Activated CD8-positive, alpha-beta memory T cell treated with anti-CD3 and anti-CD28 coated beads, Interleukin-2, amount 50 U/mL, for 48 hours (primary cell): ENCODE measurements at regions not wholly inside any gene's neighbourhood (a gene's known extent, or its start where the extent isn't known, plus 50 kb on each side); places are given as distances from the start of the nearest gene placed in this dataset.
A peak's percentile ranks its signal among the peaks of the same experiment; 100 is the strongest.

Source experiments
- DNase-seq: peaks from one replicate; pipeline ENCODE4 v3.0.0-alpha.2; 2020

DNA sequence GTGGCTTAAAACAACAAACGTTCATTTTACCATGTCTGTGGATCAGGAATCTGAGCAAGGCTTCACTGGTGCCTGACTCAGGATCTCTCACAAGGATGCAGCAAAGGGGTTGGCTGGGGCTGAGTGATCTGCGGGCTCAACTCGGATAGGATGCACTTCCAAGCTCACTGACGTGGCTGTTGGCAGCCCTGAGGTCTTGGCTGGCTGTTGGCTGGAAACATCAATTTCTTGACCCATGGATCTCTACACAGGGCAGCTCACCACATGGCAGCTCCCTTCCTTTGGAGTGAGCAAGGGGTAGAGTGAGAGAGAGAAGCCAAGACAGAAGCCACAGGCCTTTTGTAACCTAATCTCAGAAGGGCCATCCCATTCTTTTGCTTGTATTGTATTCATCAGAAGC is 202.1 kb downstream of the NXNL2 start:
- DNase-seq: no peak

DNA sequence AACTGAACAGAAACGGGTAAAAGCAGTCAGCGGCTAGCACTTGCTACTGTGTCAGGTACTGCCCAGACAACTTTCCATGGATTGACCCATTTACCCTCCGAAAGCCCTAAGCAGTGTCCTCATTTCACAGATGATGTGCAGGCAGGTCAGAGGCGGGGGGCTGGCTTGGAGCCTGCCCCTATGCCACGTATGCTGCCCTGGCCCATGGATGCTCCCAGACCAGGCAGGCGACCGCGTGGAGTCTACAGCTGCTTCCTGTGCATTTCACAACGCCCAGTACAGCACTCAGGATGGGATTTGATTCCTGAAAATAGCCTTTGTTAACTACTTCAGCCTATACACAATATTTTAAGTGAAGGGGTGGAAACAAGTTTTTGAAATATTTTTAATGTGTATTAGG is 202.9 kb downstream of the NXNL2 start:
- no peak for DNase-seq

DNA sequence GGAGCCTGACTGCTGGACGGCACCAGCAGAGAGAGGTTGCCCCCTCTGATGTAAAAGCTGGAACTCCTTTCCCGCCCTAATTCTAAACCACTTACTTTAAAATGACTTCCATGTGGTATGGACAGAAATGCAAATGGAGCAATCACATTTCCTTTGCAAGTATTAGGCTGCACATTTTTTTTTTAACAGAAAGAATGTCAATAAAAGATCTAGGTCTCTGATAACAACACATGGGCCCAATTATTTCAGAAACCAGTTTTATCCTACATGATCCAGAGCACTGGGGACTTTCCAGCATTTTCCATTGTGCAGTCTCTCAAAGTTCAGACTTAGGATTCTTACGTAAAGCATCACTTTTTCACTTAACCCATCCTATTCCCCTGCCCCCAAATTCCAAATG is 203.7 kb downstream of the NXNL2 start:
- no peak for DNase-seq

DNA sequence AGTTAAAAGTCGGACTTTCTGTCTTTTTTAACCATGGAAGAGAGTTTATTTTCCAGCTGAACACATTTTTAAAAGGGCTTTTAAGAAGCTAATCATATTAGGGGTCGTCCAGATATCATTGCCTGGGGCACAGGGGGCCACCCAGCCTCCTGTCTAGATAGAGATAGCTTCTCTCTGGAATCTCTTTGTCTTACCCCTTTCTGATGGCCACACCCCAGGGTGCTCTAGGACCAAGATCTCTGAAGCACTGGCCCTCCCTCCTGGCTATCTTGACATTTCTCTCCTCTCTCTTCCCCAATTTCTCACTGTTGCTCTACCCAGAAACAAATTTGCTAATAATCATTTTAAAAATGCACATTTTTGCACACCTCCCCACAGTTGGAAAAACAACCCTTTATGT is 204.4 kb downstream of the NXNL2 start:
- no peak for DNase-seq

DNA sequence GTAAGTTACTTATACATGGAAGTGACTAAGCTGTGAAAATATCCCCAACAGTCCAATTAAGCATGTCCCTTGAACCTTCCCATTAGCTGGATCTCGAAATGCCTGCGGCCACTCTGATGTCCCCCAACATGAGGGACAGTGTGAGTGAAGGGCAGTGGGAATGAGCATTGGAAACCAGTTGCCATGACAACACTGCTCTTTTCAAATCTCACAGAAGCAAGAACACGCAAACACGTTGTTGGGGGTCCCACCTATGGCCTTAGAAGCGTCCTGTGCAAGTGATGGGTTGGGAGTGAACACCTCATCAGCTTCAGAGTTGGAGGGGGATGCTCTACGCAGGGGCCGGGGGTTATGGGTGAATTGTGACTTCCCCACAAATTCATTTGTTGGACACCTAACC is 205.9 kb downstream of the NXNL2 start:
- DNase-seq: no peak

DNA sequence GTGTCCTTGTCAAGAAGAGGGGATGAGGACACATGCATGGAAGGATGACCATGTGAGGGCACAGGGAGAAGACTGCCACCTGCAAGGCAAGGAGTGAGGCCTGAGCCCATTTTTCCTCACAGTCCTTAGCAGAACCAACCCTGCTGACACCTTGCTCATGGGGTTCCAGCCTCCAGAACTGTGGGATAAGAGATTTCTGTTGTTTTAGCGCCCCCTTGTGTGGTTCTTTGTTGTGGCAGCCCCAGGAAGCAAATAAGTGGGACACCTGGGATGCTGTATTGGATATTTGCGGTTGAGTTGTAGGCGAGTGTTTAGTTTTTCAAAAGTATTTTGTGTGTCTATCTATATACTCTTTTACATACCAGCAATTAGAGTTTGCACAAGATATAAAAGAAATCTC is 206.4 kb downstream of the NXNL2 start:
- DNase-seq: peak; percentile 57

DNA sequence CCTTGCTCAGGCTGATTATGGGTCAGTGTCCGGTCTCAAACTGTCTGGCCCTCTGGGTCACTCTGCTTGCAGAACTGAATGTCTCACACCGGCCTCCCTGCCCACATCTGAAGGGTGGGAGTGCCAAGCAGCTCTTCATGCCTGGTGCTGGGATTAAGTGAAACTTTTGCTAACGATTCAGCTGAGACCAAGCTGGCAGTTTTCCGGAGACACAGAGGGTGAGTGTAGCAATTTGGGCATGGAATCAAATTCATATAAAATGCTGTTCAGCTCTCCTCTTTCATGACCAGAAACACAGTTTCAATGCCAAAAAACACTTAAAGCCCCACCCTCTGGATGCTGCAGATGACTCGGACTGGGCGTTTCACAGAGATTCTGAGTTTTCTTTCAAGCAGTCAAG is 207.5 kb downstream of the NXNL2 start:
- DNase-seq: no peak

DNA sequence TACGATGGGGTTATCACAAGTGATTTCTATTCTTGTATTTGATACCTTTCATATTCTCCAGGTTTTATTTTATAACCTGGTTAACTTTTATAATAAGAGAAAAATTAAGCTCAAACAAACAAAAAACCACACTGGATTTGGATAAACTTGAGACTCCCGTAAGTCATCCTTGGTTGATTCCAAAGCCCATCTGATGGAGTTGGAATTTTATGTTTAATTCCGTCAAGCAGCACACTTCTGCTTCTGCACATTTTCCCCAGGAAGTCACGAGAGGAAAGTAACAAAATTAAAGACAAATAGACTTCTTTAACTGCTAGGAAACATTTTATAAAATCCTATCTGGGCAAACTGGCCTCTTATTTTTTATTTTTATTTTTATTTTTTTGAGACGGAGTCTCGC is 207.9 kb downstream of the NXNL2 start:
- DNase-seq: no peak

DNA sequence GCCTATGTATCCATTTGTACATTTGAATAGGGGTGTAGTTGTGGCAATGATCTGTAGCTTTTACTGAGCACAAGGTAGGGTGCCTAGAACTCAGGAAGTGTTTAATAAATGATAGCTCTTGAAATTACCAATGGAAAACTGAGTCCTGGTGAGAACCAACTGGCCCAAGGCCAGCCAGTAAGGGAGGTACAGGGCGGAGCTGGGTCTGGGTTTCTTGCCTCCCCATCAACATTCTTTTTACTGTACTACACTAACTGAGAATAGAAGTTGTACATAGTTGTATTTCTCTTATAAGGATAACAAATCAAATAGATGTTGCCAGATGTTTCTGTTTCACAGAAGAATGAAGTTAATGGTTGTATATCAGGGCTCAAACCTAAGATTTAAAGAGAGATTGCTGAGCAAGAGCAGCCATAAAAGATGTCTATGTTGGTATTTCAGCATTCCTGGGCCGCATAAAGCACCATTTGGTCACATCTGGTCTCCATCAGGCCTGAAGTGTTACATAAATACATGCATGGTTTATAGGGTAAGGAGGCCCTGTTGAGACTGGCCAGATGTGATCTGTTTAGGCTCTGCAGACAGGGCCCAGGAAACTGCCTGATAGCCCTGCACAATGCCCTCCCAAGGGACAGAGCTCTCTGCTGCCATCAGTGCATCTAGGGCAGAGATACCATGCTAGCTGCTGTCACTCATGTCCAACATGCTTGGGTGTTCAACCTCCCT is 210.5 kb downstream of the NXNL2 start:
- DNase-seq: no peak

DNA sequence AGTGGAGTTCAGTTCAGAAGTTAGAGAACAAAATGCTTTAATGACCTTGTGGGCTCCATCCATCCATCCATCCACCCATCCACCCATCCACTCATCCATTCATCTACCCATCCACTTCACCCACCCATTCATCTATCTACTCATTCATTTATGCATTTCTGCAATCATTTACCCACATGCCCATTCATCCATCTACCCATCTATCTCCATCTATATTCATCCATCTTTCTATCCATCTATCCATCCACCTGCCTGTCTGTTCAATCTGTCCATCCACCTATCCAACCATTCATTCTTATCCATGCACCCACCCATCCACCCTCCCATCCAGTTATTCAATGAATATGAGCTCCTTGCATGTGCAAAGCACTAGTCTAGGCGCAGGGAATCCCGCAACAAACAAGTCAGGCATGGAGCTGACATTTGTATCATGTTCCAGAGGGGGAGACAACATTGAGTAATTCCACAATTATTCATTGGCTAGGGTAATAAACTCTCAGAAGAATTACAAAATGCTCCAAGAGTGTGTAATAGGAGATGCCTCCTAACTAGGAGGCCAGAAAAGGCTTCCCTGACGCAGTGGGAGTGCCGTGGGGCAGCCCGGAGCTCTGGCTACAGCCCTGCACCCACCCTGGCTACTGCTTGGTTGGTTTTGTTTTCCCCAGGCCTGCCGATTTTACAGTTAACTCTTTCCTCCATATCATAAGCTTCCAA is 211.2 kb downstream of the NXNL2 start:
- DNase-seq: no peak

DNA sequence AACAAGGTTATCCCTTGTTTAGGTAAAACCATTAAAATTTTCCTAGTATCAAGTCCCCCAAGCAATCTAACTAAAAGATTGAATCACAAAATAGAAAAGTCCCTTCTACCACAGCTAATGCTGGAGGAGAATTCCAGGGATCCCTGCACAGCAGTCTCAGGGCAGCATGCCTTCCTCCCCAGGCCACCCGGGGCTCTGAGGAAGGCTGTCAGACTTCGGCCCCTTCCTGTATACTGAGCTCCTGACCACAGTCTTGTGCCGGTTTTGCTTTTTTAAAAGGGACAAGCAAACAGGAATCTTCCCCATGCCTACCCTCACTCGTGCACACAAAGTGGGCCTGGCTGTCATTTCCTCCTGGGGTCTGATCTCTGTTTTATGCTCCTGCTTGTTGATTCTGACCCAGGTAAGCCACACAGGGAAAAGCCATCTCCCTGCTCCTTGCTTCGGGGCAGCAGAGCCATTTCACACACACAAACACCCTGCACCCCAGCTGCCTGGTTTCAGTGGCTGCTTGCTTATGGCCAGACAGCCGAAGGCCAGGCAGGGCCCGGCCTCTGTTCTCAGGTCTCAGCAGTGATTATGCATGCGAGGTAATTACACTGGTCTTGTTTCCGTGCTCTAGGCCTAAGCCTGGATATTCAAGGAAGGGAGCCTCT is 211.9 kb downstream of the NXNL2 start:
- no peak for DNase-seq

DNA sequence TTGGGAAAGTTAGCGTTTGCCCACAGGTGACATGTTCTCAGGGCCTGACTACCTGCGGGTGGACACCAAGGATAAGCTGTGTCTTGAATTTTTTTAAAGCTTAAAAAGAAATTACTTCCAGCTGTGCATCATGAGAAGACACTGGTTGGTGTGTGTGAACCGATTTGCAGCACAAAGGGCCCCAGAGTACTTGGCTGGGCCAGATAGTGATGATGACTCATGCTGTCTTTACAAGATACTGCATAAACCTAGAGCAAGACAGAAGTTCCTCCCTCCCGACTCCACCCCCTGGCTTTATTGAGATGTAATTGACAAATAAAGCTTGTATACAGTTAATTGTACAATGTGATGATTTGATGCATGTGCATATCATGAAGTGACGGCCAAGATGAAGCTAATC is 212.8 kb downstream of the NXNL2 start:
- DNase-seq: no peak

DNA sequence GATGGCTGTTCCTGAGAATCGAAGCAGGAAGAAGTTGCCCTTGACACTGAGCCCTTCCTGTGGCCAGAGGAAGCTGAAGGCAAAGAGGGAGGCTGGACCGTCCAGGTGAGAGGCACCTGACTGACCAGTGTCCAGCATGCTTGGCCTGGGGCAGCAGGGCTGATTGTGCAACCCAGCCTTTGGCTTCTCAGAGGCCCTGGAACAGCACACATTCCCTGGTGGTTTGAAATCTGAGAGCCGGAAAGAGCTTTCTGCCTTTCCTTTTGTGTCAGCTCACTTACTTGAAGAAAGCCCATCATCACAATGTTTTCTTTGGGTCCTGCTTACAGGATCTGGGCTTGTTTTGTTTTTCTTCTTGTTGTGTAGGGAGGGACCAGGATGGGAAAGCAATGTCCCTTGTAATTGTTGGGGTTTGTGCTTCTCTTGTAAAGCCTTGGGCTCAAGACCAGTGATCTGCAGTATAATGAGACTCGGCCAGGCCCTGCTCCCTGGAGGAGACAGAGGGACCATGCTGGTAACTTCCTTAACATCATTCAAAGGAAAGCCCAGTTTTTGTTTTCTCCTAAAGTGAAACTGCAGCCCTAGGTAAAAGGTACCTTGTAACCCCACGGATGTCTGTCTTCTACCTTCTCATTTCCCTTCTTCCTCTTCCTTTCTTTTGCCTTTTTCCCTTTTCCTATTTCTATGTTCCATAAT is 213.7 kb downstream of the NXNL2 start:
- no peak for DNase-seq

DNA sequence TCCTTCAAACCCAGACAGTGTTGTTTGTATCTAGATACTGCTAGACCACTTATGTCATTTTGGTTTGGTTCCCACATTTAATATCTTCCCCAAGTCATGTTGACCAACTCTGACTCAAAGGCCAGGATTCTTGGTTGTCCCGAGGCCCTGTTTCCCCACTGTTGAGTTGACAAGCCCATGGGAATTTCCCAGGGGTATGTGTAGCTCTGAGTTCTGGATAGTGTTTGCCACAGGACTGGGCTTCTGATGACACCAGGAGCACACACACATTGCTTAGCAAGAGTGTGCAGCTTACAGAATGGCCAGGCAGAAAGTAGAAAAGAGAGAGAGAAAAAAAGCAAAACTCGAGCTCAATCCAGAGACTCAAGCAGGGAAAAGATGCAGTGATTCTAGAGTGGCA is 214.4 kb downstream of the NXNL2 start:
- DNase-seq: no peak

DNA sequence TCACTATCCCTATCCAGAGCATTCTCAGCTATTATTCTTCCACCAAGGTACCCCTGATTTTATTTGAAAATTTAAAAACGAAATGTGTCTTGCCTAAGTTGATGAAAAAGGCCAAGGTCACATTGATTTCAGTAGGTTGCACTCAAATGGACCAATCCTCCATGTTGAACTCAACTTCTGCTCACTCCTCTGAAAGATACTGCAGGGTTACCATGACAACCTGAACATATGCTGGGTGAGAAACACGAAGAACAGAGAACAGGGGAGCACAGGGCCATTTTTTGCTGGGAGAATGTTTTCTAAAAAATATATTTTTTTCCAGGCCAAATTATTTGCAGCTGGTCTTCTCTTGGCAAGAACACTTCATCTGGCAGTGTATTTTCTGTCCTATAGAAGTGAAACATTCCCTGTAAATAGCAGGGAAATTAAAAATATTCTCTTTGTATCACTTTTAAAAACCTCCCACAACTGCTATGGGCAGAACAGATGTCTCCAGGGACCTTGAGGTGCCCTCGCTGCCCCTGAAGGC is 215.9 kb downstream of the NXNL2 start:
- no peak for DNase-seq

DNA sequence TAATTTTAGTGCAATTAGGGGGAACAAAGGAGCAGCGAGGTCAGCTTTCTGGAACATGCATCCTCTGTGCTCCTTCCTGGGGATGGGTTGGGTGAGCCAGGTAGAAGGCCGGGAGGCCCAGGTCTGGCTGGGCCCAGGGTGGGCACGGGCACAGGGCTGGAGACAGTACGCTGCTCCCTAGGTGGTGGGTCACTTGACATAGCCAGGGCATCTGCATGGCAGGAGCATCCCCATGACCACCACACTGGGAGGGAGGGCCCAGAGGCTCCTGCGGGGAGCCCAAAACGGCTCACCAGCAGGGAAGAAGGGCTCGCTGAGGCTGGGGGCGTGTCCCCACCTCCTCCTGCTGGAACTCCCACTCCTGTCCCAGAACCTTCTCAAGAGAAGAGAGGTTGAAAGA is 216.8 kb downstream of the NXNL2 start:
- DNase-seq: no peak

DNA sequence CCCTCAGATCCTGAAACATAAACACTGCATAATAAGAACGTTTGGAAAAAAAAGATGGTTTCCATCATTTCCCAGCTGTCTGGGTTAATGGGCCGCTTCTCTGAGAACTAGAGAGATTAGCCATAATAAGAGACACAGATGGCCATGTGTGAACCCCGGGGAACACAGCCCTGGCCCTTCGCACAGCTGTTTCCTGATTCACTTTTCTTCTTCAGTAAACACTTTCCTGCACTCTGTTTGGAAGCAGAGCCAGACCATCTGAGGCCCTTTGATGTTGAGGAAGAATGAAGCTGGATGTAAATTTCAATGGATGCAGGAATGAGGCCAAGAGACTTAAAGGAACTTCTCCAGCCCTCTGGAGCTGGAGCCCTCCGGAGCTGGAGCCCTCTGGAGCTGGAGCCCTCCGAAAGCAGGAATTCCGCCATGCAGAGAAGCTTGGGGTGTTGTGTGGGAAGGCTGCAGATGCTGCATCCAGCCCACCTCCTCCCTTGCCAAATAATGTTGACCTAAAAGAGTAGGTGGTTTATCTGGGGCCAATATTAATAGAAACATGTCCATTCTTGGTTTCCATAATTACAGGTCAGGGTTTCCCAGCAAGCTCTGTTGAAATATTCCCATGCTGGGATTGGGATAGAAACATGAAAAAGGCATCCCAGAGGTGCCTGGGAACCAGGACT is 218.9 kb downstream of the NXNL2 start:
- no peak for DNase-seq

DNA sequence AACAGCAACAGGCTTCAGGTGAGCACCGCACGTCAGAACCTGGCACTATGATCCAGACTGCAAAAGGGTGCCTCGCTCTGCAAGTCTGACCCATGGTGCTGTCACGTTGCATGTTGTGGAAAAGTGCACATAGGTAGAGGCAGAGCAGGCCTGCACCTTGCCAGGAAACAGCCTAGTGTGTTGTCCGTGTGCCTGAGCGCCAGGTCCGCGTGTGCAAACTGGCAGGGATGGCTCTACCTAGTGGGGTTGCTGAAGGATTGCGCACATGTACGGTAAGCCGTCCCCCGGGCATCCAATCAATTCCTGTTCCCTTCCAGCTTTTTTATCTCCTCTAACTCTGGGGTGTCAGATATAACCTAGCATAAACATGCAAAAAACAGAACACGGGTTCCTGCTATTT is 219.5 kb downstream of the NXNL2 start:
- no peak for DNase-seq

DNA sequence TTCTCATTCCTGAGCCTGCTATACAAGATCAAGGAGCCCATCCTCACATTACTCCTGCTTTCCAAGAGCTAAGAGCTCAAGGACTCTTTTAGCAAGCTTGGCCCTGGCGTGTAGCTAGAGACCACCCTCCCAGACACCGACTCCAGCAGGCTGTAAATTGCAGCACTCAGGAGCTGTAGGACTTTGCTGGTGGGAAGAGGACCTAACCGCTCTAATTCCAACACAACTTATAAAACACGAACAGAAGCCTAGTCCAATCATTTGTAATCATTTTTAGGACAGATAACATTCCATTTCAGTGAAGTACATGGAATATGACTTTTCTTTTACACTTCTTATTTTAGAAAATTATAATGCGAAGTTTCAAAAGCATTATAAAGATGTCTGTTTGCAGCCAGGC is 219.9 kb downstream of the NXNL2 start:
- DNase-seq: no peak

DNA sequence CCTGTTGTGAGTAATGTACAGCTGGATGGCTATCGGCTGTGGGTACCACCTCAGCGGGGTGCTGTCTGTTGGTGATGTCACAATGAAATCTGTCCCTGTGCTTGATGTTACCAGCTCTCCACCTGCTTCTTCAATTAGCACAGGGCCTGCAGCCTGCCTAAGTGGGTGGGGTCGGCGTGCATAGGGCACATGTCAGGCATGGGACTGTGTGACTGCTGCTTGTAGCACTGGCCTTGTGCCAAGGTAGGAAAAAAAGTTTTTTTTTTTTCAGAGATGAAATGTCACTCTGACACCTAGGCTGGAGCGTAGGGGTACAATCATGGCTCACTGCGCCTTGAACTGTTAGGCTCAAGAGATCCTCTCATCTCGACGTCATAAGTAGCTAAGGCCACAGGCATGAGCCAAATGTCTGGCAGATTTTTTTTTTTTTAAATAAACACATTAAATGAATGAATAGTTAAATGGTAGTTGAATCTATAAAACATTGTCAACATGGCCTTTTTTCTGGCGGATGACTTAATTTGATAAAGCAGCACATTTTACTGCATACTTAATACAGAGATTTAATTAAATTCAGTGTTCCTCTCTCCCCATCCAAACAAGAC is 222.5 kb downstream of the NXNL2 start:
- DNase-seq: no peak

DNA sequence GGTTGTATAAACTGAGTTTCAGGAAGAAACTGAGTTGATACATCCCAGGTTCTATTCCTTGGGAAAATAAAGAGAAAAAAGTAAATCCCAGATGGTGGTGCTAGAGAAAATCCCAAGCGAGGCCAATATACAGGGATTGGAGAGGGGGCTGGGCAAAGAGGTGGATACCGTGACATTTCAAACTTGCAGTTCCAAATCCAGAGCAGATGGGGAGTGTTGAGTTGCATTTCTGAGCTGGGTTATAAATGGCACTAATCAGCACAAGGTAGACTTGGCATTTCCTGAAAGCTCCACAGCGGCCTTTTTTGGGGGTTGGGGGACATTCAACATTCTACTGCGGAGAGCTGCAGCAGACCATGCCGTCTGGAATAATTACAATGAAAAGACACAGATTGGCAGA is 224.4 kb downstream of the NXNL2 start:
- no peak for DNase-seq

DNA sequence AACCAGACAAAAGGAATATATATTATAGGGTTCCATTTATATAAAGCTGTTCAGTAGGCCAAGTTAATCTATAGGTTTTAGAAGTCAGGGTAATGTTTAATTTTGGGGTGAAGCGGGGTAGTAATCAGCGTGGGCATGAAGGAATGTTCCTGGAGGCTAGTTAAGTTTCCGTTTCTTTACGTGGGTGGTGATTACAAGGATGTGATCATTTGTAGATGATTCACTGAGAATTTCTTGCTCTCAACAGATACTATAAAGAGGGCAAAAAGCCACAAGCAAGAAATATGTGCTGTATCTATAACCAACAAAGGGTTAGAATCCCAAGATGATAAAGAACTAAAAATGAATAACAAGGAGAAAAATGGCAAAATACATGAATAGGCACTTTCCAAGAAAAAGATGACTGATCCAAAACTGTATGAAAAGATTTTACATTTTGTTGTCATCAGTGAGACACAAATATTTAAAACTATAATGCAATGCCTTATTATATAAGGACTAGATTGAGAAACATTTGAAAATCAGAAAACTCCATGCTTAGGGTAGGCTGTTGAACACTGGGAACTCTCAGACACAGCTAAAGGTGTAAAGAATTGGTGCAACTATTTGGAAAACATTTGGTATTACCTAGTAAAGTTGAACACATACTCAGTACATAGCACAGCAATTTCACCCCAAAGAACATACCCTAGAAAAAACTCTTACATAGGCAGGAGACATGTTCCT is 224.3 kb upstream of the S1PR3 start:
- no peak for DNase-seq
